HPDE6-E6E7 (cell line): ENCODE measurements at regions not wholly inside any gene's neighbourhood (a gene's known extent, or its start where the extent isn't known, plus 50 kb on each side); places are given as distances from the start of the nearest gene placed in this dataset.

Source experiments
- DNase-seq: peaks from one replicate; pipeline ENCODE4 v3.0.0; 2011; ENCODE audit warnings: missing footprints; ENCODE audit errors: extremely low spot score

- no peak for DNase-seq
Measured at GRCh38 chr18:8536231-8536630, 73.0 kb upstream of the RAB12 start.

GRCh38 chr18:8536922-8537321 is 72.3 kb upstream of the RAB12 start:
- no peak for DNase-seq

- no peak for DNase-seq
Measured at GRCh38 chr18:8537400-8537799, 71.8 kb upstream of the RAB12 start.

GRCh38 chr18:8538935-8539334 is 70.3 kb upstream of the RAB12 start:
- no peak for DNase-seq

GRCh38 chr18:8546677-8547076 is 62.6 kb upstream of the RAB12 start:
- no peak for DNase-seq

- no peak for DNase-seq
Measured at GRCh38 chr18:8548186-8548585, 61.1 kb upstream of the RAB12 start.

- DNase-seq, result no peak
Measured at GRCh38 chr18:8549254-8549757, 59.9 kb upstream of the RAB12 start.

- no peak for DNase-seq
Measured at GRCh38 chr18:8552151-8552550, 57.1 kb upstream of the RAB12 start.

- DNase-seq, result no peak
Measured at GRCh38 chr18:8554354-8554753, 54.9 kb upstream of the RAB12 start.

- no peak for DNase-seq
Measured at GRCh38 chr18:8556424-8556823, 52.8 kb upstream of the RAB12 start.
